Stomach (tissue), 4 donors: ENCODE measurements at regions not wholly inside any gene's neighbourhood (a gene's known extent, or its start where the extent isn't known, plus 50 kb on each side); places are given as distances from the start of the nearest gene placed in this dataset.

Source experiments
- CTCF ChIP-seq, 7 experiments: fragments of 450-650 bp in 4 of 7; fragments of 200-600 bp in 3 of 7; sonication (generic) in 3 of 7; IDR thresholded peaks; one replicate each; pipeline ENCODE4 v1.5.1; 2016 to 2019; ENCODE audit warnings: antibody characterized with exemption in 7 of 7, control low read depth in 2 of 7, mild to moderate bottlenecking in 1 of 7
- POLR2A ChIP-seq, 4 donors: fragments of 450-650 bp; IDR thresholded peaks; one replicate each; pipeline ENCODE4 v1.6.1; 2016; ENCODE audit warnings: antibody characterized with exemption in 4 of 4, control low read depth in 2 of 4, mild to moderate bottlenecking in 1 of 4, moderate library complexity in 1 of 4
- POLR2AphosphoS5 ChIP-seq, 3 donors: sonication (generic); formaldehyde crosslinking; IDR thresholded peaks; one replicate each; pipeline ENCODE4 v1.6.1; 2016; ENCODE audit warnings: antibody characterized with exemption in 3 of 3

GRCh38 chr6:165974817-165975216 is 192.8 kb downstream of the TBXT start:
- TF ChIP-seq CTCF (IDR thresholded peaks at IDR 0.05) (no peak), POLR2A (IDR thresholded peaks at IDR 0.05) (no peak), POLR2AphosphoS5 (IDR thresholded peaks at IDR 0.05) (no peak)
